A549 (cell line): ENCODE measurements at regions not wholly inside any gene's neighbourhood (a gene's known extent, or its start where the extent isn't known, plus 50 kb on each side); places are given as distances from the start of the nearest gene placed in this dataset.

Experiments
- ATAC-seq, 2 experiments: fragments of 200-7000 bp in 1 of 2; fragments of >200 bp in 1 of 2; cut with Nextera tagmentation in 1 of 2; cut with Tn5 transposase in 1 of 2; 3 replicates each; pipeline versions ENCODE4 v1.8.0 to v1.9.1; 2018 to 2020; ENCODE audit warnings: mild to moderate bottlenecking in 1 of 2, moderate library complexity in 1 of 2
- CTCF ChIA-PET: fragments of 300-600 bp; sonication (Branson Sonifier 250); formaldehyde crosslinking; extraction: SDS; loops from one replicate; lab custom pipeline; 2021; ENCODE audit warnings: antibody characterized with exemption, inconsistent platforms; lab: Yijun Ruan, JAX
- POLR2A ChIA-PET: fragments of 350-600 bp; formaldehyde crosslinking; extraction: SDS; loops from one replicate; lab custom pipeline; 2021; ENCODE audit warnings: antibody characterized with exemption, inconsistent platforms; lab: Yijun Ruan, JAX
- DNase-seq, 2 experiments: peaks; one replicate each; pipeline versions ENCODE4 v3.0.0 to v3.0.0-alpha.2; 2011 to 2016; ENCODE audit warnings: low read depth in 1 of 2, low spot score in 1 of 2
- FAIRE-seq: peaks from 2 replicates; lab custom pipeline; 2011; peaks lifted over from hg19 to GRCh38; lab: Jason Lieb, UNC
- H3K27ac ChIP-seq, 2 experiments: fragments of >200 bp; sonication (Bioruptor Twin); formaldehyde crosslinking; 3 replicates each; pipeline ENCODE4 v1.5.1; 2016 to 2017
- H3K4me1 ChIP-seq: fragments of >200 bp; sonication (Bioruptor Twin); formaldehyde crosslinking; 3 replicates; pipeline ENCODE4 v1.6.1; 2016
- H3K4me2 ChIP-seq: fragments of >200 bp; sonication (Bioruptor Twin); formaldehyde crosslinking; 3 replicates; pipeline ENCODE4 v1.6.1; 2016
- H3K4me3 ChIP-seq: fragments of >200 bp; sonication (Bioruptor Twin); formaldehyde crosslinking; 3 replicates; pipeline ENCODE4 v1.5.1; 2016
- H3K9me3 ChIP-seq: fragments of >200 bp; sonication (Bioruptor Twin); formaldehyde crosslinking; 3 replicates; pipeline ENCODE4 v1.6.1; 2016
- ATOH8 ChIP-seq: fragments of 250-450 bp; sonication (Bioruptor Pico); IDR thresholded peaks from 2 replicates; pipeline ENCODE4 v1.5.0; 2020; ENCODE audit warnings: low read depth, mild to moderate bottlenecking, moderate library complexity
- BHLHE40 ChIP-seq: IDR thresholded peaks from 2 replicates; pipeline ENCODE4 v1.6.1; 2012; ENCODE audit warnings: low read depth, low read length, inconsistent platforms
- CBX8 ChIP-seq: fragments of 200-600 bp; sonication (generic); IDR thresholded peaks from 2 replicates; pipeline ENCODE4 v1.6.1; 2016
- CTCF ChIP-seq: fragments of >200 bp; sonication (Bioruptor Twin); formaldehyde crosslinking; IDR thresholded peaks from 3 replicates; pipeline ENCODE4 v1.5.1; 2016
- EHF ChIP-seq: fragments of 250-450 bp; sonication (Bioruptor Pico); IDR thresholded peaks from 2 replicates; pipeline ENCODE4 v1.5.0; 2020; ENCODE audit warnings: mild to moderate bottlenecking
- EHMT2 ChIP-seq: fragments of 200-600 bp; sonication (generic); IDR thresholded peaks from 2 replicates; pipeline ENCODE4 v1.6.1; 2016; ENCODE audit warnings: antibody characterized with exemption, low read depth, mild to moderate bottlenecking, moderate library complexity
- ELK1 ChIP-seq: fragments of 150-350 bp; IDR thresholded peaks from 2 replicates; pipeline ENCODE4 v1.6.1; 2014; ENCODE audit warnings: low read depth, mild to moderate bottlenecking, low read length
- EP300 ChIP-seq, 2 experiments: fragments of >200 bp; sonication (Bioruptor Twin); formaldehyde crosslinking; IDR thresholded peaks; 2 replicates in 1 of 2; 3 replicates in 1 of 2; pipeline ENCODE4 v1.6.1; 2016 to 2017
- FOXS1 ChIP-seq: fragments of 250-450 bp; sonication (Bioruptor Pico); IDR thresholded peaks from 2 replicates; pipeline ENCODE4 v1.5.0; 2020; ENCODE audit warnings: mild to moderate bottlenecking, moderate library complexity
- GATA3 ChIP-seq: IDR thresholded peaks from 2 replicates; pipeline ENCODE4 v1.6.1; 2012; ENCODE audit warnings: borderline replicate concordance
- HEYL ChIP-seq: fragments of 250-450 bp; sonication (Bioruptor Pico); IDR thresholded peaks from 2 replicates; pipeline ENCODE4 v1.8.0; 2021; ENCODE audit warnings: mild to moderate bottlenecking, moderate library complexity
- HOXB13 ChIP-seq: fragments of 250-450 bp; sonication (Bioruptor Pico); IDR thresholded peaks from 2 replicates; pipeline ENCODE4 v1.5.0; 2020; ENCODE audit warnings: low read depth, mild to moderate bottlenecking, moderate library complexity
- JUN ChIP-seq, 2 experiments: fragments of >200 bp; sonication (Bioruptor Twin); formaldehyde crosslinking; IDR thresholded peaks; 2 replicates in 1 of 2; 3 replicates in 1 of 2; pipeline ENCODE4 v1.6.1; 2016 to 2017
- KDM1A ChIP-seq: fragments of 200-600 bp; sonication (generic); IDR thresholded peaks from 2 replicates; pipeline ENCODE4 v1.6.1; 2016; ENCODE audit warnings: low read depth, mild to moderate bottlenecking
- MYC ChIP-seq: IDR thresholded peaks from 2 replicates; pipeline ENCODE4 v1.6.1; 2012; ENCODE audit warnings: mild to moderate bottlenecking, inconsistent platforms, low read length, improper control_type of control experiment, borderline replicate concordance
- RARB ChIP-seq: fragments of 250-450 bp; sonication (Bioruptor Pico); IDR thresholded peaks from 2 replicates; pipeline ENCODE4 v1.8.0; 2021; ENCODE audit warnings: mild to moderate bottlenecking, moderate library complexity
- SMC3 ChIP-seq: fragments of >200 bp; sonication (Bioruptor Twin); formaldehyde crosslinking; IDR thresholded peaks from 3 replicates; pipeline ENCODE4 v1.6.1; 2018; ENCODE audit warnings: inconsistent platforms
- SREBF2 ChIP-seq: fragments of 450-650 bp; IDR thresholded peaks from 2 replicates; pipeline ENCODE4 v1.6.1; 2014; ENCODE audit warnings: mild to moderate bottlenecking, moderate library complexity
- TFCP2L1 ChIP-seq: fragments of 250-450 bp; sonication (Bioruptor Pico); IDR thresholded peaks from 2 replicates; pipeline ENCODE4 v1.5.0; 2021; ENCODE audit warnings: mild to moderate bottlenecking
- TP53 ChIP-seq: fragments of 250-450 bp; sonication (Bioruptor Pico); IDR thresholded peaks from 2 replicates; pipeline ENCODE4 v1.5.0; 2021; ENCODE audit warnings: mild to moderate bottlenecking, moderate library complexity
- ZC3H11A ChIP-seq: fragments of 450-650 bp; IDR thresholded peaks from 2 replicates; pipeline ENCODE4 v1.6.1; 2014; ENCODE audit warnings: antibody characterized with exemption, mild to moderate bottlenecking
- ZNF302 ChIP-seq: fragments of 250-450 bp; sonication (Bioruptor Pico); IDR thresholded peaks from 2 replicates; pipeline ENCODE4 v1.9.0; 2021; ENCODE audit warnings: inconsistent platforms, mild to moderate bottlenecking, moderate library complexity
- WGBS: methylation state at CpG from one replicate; pipeline ENCODE4 v1.1.6; 2017; ENCODE audit errors: missing lambda C conversion rate; 5-methylcytosine and 5-hydroxymethylcytosine counted together
- TF ChIP-seq, protein P1 (sequence below): IDR thresholded peaks from 2 replicates; pipeline ENCODE4 v1.6.1; 2012
- TF ChIP-seq, protein P2 (sequence below): fragments of 250-450 bp; sonication (Bioruptor Pico); IDR thresholded peaks from 2 replicates; pipeline ENCODE4 v1.5.0; 2021; ENCODE audit warnings: mild to moderate bottlenecking, moderate library complexity, borderline replicate concordance
- TF ChIP-seq, protein P3 (sequence below): fragments of 200-600 bp; sonication (generic); IDR thresholded peaks from 2 replicates; pipeline ENCODE4 v1.6.1; 2016; ENCODE audit warnings: antibody characterized with exemption, mild to moderate bottlenecking, moderate library complexity

GRCh38 chr6:50976907-50977306 lies 158.2 kb downstream of the TFAP2B start:
- Histone ChIP-seq H3K4me3 (no peak overlapping the region), H3K9me3 (no peaks in the 10 kb centered on the region), H3K4me1 (no peaks in the 10 kb centered on the region), H3K27ac (no peak overlapping the region), H3K4me2 (no peak overlapping the region)
- ChIA-PET POLR2A (no interaction called here), CTCF (no interaction called here)
- FAIRE-seq (no peak), DNase-seq (no peak), ATAC-seq (no peak)
- 42% methylated on average over 2 of the region's 2 CpGs for WGBS
- TF ChIP-seq FOXS1 (CRISPR knock-in tag) (no peak), EHMT2 (no peak), SMC3 (no peak), KDM1A (no peak), EHF (CRISPR knock-in tag) (no peak), ELK1 (no peak), GATA3 (no peak), EP300 (IDR thresholded peaks at IDR 0.05) (no peak), ATOH8 (no peak), ZC3H11A (no peak), BHLHE40 (no peak), HEYL (CRISPR knock-in tag) (no peak), HOXB13 (CRISPR knock-in tag) (no peak), ZNF302 (no peak), SREBF2 (no peak)
- TF ChIP-seq, protein P1, sequence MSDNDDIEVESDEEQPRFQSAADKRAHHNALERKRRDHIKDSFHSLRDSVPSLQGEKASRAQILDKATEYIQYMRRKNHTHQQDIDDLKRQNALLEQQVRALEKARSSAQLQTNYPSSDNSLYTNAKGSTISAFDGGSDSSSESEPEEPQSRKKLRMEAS = no peak
- TF ChIP-seq, protein P2, sequence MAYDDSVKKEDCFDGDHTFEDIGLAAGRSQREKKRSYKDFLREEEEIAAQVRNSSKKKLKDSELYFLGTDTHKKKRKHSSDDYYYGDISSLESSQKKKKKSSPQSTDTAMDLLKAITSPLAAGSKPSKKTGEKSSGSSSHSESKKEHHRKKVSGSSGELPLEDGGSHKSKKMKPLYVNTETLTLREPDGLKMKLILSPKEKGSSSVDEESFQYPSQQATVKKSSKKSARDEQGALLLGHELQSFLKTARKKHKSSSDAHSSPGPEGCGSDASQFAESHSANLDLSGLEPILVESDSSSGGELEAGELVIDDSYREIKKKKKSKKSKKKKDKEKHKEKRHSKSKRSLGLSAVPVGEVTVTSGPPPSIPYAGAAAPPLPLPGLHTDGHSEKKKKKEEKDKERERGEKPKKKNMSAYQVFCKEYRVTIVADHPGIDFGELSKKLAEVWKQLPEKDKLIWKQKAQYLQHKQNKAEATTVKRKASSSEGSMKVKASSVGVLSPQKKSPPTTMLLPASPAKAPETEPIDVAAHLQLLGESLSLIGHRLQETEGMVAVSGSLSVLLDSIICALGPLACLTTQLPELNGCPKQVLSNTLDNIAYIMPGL (CRISPR knock-in tag) = no peak

- Histone ChIP-seq H3K27ac (no peak overlapping the region), H3K4me1 (no peaks in the 10 kb centered on the region), H3K9me3 (no peaks in the 10 kb centered on the region), H3K4me2 (no peak overlapping the region), H3K4me3 (no peak overlapping the region)
- no peak for TF ChIP-seq TP53
- no peak for TF ChIP-seq MYC
- no peak for TF ChIP-seq CTCF
- no peak for TF ChIP-seq SMC3
- TF ChIP-seq CBX8 = no peak
- no peak for TF ChIP-seq RARB
- no peak for TF ChIP-seq TFCP2L1
- TF ChIP-seq JUN (IDR thresholded peaks at IDR 0.05) = no peak
- TF ChIP-seq, protein P3, sequence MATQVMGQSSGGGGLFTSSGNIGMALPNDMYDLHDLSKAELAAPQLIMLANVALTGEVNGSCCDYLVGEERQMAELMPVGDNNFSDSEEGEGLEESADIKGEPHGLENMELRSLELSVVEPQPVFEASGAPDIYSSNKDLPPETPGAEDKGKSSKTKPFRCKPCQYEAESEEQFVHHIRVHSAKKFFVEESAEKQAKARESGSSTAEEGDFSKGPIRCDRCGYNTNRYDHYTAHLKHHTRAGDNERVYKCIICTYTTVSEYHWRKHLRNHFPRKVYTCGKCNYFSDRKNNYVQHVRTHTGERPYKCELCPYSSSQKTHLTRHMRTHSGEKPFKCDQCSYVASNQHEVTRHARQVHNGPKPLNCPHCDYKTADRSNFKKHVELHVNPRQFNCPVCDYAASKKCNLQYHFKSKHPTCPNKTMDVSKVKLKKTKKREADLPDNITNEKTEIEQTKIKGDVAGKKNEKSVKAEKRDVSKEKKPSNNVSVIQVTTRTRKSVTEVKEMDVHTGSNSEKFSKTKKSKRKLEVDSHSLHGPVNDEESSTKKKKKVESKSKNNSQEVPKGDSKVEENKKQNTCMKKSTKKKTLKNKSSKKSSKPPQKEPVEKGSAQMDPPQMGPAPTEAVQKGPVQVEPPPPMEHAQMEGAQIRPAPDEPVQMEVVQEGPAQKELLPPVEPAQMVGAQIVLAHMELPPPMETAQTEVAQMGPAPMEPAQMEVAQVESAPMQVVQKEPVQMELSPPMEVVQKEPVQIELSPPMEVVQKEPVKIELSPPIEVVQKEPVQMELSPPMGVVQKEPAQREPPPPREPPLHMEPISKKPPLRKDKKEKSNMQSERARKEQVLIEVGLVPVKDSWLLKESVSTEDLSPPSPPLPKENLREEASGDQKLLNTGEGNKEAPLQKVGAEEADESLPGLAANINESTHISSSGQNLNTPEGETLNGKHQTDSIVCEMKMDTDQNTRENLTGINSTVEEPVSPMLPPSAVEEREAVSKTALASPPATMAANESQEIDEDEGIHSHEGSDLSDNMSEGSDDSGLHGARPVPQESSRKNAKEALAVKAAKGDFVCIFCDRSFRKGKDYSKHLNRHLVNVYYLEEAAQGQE = no peak
- TF ChIP-seq, protein P1 = no peak
- DNase-seq = no peak
- WGBS = 0% methylated on average over 1 of the region's 1 CpG
- ChIA-PET CTCF (no interaction called here), POLR2A (no interaction called here)
- ATAC-seq = no peak
- no peak for FAIRE-seq
Observed at GRCh38 chr6:50977796-50978195, 159.1 kb downstream of the TFAP2B start.
